Bronchial epithelial cell (primary cell): ENCODE measurements at regions not wholly inside any gene's neighbourhood (a gene's known extent, or its start where the extent isn't known, plus 50 kb on each side); places are given as distances from the start of the nearest gene placed in this dataset.

Experiments used
- DNase-seq: peaks from one replicate; pipeline ENCODE4 v3.0.0-alpha.2; 2010; ENCODE audit warnings: low read depth
- FAIRE-seq: peaks from 2 replicates; lab custom pipeline; 2011; peaks lifted over from hg19 to GRCh38; lab: Jason Lieb, UNC
- H3K27me3 ChIP-seq: 2 replicates; pipeline ENCODE4 v1.5.1; 2011; ENCODE audit warnings: low read length; ENCODE audit not compliant: control insufficient read depth, insufficient read depth
- H3K36me3 ChIP-seq: 2 replicates; pipeline ENCODE4 v1.5.1; 2011; ENCODE audit warnings: low read length; ENCODE audit not compliant: control insufficient read depth, insufficient read depth
- H3K4me3 ChIP-seq: 2 replicates; pipeline ENCODE4 v1.5.1; 2011; ENCODE audit warnings: mild to moderate bottlenecking, low read depth, low read length, control low read depth
- TF ChIP-seq, protein P1 (sequence below): IDR thresholded peaks from 2 replicates; pipeline ENCODE4 v1.5.1; 2011; ENCODE audit warnings: mild to moderate bottlenecking, moderate library complexity, low read length, control low read depth, inconsistent platforms; ENCODE audit not compliant: insufficient read depth, severe bottlenecking

DNA sequence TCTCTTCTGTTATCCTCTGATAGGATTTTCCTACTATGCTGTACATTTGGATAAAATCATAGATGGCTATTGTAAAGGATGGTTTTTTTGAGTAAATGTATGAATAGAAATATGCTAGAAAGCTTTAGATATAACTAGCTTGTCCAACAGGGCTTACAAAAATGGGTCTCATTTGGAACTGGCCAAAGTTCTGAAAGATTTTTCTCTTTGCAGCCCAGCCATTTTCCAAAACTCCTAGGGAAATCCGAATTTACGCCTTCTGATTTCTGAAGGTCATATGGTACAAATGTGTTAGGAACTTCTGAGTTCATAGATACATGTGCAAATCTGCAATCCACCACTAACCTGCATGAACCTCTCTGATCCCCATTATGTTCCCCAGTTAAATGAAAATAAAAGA lies 603.9 kb upstream of the C9orf72 start:
- DNase-seq (no peak), FAIRE-seq (no peak)
- TF ChIP-seq, protein P1, sequence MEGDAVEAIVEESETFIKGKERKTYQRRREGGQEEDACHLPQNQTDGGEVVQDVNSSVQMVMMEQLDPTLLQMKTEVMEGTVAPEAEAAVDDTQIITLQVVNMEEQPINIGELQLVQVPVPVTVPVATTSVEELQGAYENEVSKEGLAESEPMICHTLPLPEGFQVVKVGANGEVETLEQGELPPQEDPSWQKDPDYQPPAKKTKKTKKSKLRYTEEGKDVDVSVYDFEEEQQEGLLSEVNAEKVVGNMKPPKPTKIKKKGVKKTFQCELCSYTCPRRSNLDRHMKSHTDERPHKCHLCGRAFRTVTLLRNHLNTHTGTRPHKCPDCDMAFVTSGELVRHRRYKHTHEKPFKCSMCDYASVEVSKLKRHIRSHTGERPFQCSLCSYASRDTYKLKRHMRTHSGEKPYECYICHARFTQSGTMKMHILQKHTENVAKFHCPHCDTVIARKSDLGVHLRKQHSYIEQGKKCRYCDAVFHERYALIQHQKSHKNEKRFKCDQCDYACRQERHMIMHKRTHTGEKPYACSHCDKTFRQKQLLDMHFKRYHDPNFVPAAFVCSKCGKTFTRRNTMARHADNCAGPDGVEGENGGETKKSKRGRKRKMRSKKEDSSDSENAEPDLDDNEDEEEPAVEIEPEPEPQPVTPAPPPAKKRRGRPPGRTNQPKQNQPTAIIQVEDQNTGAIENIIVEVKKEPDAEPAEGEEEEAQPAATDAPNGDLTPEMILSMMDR = no peak

DNA sequence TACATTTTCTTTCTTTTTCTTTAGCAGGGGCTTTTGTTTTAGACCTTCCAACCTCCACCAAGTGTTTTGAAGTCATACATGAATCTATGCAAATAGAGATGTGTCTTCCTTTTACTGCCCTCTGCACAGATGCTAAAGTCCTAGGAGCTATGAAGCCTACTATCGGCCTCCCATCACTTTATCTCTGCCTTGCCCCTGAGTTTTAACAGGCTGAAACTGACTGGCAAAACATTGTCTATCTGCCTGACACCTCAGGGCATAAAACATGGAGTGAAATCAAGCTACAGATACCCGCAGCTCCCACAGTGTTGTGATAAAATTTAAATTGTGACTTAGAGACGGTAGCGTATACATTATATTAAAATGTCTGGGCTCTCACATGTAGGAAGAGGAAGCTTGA lies 604.6 kb upstream of the C9orf72 start:
- H3K4me3 ChIP-seq = no peak overlapping the region
- no peak for FAIRE-seq
- no peaks in the 10 kb centered on the region for H3K27me3 ChIP-seq
- no peaks in the 10 kb centered on the region for H3K36me3 ChIP-seq
- TF ChIP-seq, protein P1 = no peak
- DNase-seq = no peak

More for the DNA sequence above, 603.9 kb upstream of the C9orf72 start:
- H3K36me3 ChIP-seq = no peaks in the 10 kb centered on the region
- H3K4me3 ChIP-seq = no peak overlapping the region
- H3K27me3 ChIP-seq = no peaks in the 10 kb centered on the region

DNA sequence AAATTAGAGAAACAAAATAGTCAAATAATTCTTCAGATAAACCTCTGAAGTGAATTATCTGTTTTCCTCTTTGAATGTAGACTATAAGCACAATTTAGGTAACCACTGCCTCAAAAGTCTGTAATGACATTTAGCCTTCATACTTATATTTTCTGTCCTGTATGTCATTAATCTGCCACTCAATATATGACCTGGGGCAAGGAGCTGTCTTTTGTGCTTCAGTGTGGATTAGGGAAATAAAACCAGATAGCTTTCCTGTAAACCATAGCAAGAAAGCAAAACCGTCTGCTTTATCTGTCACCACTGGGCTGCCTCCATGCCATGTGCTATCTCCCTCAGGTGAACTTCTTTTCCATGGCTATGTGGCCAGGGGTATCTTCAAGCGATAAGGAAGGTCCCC lies 606.6 kb upstream of the C9orf72 start:
- FAIRE-seq = no peak
- no peak for DNase-seq
- no peaks in the 10 kb centered on the region for H3K27me3 ChIP-seq
- H3K36me3 ChIP-seq = no peaks in the 10 kb centered on the region
- no peak overlapping the region for H3K4me3 ChIP-seq
- TF ChIP-seq, protein P1 = no peak

DNA sequence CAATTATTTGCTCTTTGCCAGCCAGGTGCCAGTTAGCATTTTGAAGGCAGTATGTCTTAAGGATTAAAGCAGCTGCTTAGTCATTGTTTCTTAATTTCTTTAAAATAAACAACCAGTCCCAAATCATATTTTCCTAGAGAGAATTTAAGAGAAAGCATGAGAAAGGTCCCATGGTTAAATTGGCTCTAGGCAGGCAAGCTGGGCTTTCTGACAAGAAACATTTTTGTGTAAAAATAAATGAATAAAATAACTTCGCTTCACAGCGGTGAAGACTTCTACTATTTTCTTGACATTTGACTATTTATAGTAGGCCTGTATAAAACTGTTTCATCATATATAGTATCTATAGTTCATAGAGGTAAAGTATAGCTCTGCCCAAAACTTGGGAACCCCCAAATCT lies 617.7 kb upstream of the C9orf72 start:
- Histone ChIP-seq H3K4me3 (no peak overlapping the region), H3K27me3 (no peaks in the 10 kb centered on the region), H3K36me3 (no peaks in the 10 kb centered on the region)
- DNase-seq = no peak
- FAIRE-seq = no peak
- TF ChIP-seq, protein P1 = no peak

DNA sequence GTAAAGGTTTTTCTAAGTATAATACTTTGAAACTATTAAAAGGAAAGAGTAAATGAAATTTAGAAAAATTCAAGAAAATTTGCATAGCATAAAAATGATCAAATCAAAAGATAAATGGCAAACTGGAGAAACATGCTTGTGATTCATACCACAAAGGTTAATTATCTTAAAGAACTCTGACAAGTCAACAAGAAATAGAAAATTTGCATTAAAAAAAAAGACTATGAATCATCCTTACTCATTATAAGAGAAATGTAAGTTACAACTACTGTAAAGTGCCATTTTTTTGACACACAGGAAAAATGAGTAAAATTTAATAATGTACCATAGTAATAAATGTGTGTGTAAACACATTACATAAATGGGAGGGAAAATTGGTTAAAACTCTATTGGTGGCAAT lies 624.4 kb upstream of the C9orf72 start:
- no peak overlapping the region for H3K4me3 ChIP-seq
- no peaks in the 10 kb centered on the region for H3K36me3 ChIP-seq
- FAIRE-seq (no peak), DNase-seq (peak; percentile 69)
- no peaks in the 10 kb centered on the region for H3K27me3 ChIP-seq
- TF ChIP-seq, protein P1 = no peak

DNA sequence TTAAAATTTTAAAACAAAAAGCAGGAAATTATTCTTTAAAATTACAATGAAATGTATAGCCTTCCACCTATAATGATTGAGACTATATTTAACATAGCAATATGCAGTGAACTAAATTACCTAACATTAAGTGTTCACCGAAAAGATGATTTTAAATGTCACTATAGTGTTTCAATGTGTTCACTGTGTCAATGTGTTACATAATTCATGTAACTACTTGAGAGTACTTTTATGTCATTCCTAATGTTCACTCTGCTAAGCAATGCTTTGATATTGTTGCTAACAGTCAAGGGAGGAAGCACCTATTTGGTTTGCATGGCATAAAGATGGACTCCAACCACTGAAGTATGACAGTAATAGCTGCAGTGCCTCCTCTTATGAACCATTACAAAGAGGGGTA lies 629.8 kb upstream of the C9orf72 start:
- no peaks in the 10 kb centered on the region for H3K27me3 ChIP-seq

More for the DNA sequence above, 629.8 kb upstream of the C9orf72 start:
- Histone ChIP-seq H3K36me3 (no peaks in the 10 kb centered on the region), H3K4me3 (no peak overlapping the region)
- TF ChIP-seq, protein P1 = no peak
- FAIRE-seq (no peak), DNase-seq (no peak)
